ENCODE measurements at regions not wholly inside any gene's neighbourhood (a gene's known extent, or its start where the extent isn't known, plus 50 kb on each side); places are given as distances from the start of the nearest gene placed in this dataset.

DNA sequence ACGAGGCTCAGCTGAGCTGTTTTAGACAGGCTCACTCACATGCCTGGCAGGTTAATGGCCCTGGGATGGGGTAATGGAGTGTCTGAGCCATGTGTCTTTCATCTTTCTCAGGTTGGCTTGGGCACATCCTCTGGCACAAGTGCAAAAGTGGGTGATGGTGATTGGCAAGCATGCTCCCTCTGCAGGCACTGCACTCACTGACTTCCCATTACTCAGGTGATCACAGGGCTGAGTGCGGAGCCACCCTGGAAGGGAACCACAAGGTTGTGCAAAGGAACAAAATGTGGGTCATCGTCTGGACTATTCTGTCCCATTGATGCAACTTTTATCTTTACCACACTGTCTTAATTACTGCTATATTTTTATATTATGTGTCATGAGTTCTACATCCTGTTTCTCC, 244.1 kb upstream of the AKR1E2 start:
- TF ChIP-seq, protein P1, sequence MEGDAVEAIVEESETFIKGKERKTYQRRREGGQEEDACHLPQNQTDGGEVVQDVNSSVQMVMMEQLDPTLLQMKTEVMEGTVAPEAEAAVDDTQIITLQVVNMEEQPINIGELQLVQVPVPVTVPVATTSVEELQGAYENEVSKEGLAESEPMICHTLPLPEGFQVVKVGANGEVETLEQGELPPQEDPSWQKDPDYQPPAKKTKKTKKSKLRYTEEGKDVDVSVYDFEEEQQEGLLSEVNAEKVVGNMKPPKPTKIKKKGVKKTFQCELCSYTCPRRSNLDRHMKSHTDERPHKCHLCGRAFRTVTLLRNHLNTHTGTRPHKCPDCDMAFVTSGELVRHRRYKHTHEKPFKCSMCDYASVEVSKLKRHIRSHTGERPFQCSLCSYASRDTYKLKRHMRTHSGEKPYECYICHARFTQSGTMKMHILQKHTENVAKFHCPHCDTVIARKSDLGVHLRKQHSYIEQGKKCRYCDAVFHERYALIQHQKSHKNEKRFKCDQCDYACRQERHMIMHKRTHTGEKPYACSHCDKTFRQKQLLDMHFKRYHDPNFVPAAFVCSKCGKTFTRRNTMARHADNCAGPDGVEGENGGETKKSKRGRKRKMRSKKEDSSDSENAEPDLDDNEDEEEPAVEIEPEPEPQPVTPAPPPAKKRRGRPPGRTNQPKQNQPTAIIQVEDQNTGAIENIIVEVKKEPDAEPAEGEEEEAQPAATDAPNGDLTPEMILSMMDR (IDR thresholded peaks at IDR 0.05; ENCODE audit: low read depth, low read length, missing input control) = no peak
- TF ChIP-seq RAD21 (IDR thresholded peaks at IDR 0.05) (no peak), GABPA (IDR thresholded peaks at IDR 0.05 in 1 of 2, conservative IDR thresholded peaks at IDR 0.05 in 1 of 2) (no peak), YY1 (IDR thresholded peaks at IDR 0.05) (no peak), JUND (IDR thresholded peaks at IDR 0.05) (no peak), TAF1 (conservative IDR thresholded peaks at IDR 0.05) (no peak), FOXA1 (IDR thresholded peaks at IDR 0.05) (no peak), HNF4A (conservative IDR thresholded peaks at IDR 0.05) (no peak)
- TF ChIP-seq, protein P2, sequence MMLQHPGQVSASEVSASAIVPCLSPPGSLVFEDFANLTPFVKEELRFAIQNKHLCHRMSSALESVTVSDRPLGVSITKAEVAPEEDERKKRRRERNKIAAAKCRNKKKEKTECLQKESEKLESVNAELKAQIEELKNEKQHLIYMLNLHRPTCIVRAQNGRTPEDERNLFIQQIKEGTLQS (IDR thresholded peaks at IDR 0.05) = no peak
- TF ChIP-seq, protein P3, sequence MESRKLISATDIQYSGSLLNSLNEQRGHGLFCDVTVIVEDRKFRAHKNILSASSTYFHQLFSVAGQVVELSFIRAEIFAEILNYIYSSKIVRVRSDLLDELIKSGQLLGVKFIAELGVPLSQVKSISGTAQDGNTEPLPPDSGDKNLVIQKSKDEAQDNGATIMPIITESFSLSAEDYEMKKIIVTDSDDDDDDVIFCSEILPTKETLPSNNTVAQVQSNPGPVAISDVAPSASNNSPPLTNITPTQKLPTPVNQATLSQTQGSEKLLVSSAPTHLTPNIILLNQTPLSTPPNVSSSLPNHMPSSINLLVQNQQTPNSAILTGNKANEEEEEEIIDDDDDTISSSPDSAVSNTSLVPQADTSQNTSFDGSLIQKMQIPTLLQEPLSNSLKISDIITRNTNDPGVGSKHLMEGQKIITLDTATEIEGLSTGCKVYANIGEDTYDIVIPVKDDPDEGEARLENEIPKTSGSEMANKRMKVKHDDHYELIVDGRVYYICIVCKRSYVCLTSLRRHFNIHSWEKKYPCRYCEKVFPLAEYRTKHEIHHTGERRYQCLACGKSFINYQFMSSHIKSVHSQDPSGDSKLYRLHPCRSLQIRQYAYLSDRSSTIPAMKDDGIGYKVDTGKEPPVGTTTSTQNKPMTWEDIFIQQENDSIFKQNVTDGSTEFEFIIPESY (IDR thresholded peaks at IDR 0.05) = no peak
- TF ChIP-seq, protein P4, sequence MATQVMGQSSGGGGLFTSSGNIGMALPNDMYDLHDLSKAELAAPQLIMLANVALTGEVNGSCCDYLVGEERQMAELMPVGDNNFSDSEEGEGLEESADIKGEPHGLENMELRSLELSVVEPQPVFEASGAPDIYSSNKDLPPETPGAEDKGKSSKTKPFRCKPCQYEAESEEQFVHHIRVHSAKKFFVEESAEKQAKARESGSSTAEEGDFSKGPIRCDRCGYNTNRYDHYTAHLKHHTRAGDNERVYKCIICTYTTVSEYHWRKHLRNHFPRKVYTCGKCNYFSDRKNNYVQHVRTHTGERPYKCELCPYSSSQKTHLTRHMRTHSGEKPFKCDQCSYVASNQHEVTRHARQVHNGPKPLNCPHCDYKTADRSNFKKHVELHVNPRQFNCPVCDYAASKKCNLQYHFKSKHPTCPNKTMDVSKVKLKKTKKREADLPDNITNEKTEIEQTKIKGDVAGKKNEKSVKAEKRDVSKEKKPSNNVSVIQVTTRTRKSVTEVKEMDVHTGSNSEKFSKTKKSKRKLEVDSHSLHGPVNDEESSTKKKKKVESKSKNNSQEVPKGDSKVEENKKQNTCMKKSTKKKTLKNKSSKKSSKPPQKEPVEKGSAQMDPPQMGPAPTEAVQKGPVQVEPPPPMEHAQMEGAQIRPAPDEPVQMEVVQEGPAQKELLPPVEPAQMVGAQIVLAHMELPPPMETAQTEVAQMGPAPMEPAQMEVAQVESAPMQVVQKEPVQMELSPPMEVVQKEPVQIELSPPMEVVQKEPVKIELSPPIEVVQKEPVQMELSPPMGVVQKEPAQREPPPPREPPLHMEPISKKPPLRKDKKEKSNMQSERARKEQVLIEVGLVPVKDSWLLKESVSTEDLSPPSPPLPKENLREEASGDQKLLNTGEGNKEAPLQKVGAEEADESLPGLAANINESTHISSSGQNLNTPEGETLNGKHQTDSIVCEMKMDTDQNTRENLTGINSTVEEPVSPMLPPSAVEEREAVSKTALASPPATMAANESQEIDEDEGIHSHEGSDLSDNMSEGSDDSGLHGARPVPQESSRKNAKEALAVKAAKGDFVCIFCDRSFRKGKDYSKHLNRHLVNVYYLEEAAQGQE (IDR thresholded peaks at IDR 0.05) = no peak
- TF ChIP-seq, protein P5, sequence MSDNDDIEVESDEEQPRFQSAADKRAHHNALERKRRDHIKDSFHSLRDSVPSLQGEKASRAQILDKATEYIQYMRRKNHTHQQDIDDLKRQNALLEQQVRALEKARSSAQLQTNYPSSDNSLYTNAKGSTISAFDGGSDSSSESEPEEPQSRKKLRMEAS (IDR thresholded peaks at IDR 0.05) = no peak

Measured in liver (tissue), 3 donors.